AG04450 (cell line): ENCODE measurements at regions not wholly inside any gene's neighbourhood (a gene's known extent, or its start where the extent isn't known, plus 50 kb on each side); places are given as distances from the start of the nearest gene placed in this dataset.
A peak's percentile ranks its signal among the peaks of the same experiment; 100 is the strongest.
"Not testable (repeated sequence)": the region's sequence is repeated elsewhere in the genome, so short reads cannot be mapped to it uniquely, and the experiment has no call there.

ENCODE experiments used
- CTCF ChIA-PET: fragments of 300-600, 350-600 bp; formaldehyde crosslinking; extraction: SDS; loops from one replicate; lab custom pipeline; 2022; ENCODE audit warnings: antibody characterized with exemption, inconsistent platforms; lab: Charles Lee
- POLR2A ChIA-PET: fragments of 350-600 bp; formaldehyde crosslinking; extraction: SDS; loops from one replicate; lab custom pipeline; 2021; ENCODE audit warnings: antibody characterized with exemption, inconsistent platforms; lab: Yijun Ruan, JAX
- DNase-seq: peaks from one replicate; pipeline ENCODE4 v3.0.0-alpha.2; 2011; ENCODE audit warnings: low read depth, low spot score
- H3K27ac ChIP-seq: one replicate; pipeline ENCODE4 v1.5.1; 2012; ENCODE audit warnings: low read depth, low read length, control low read depth
- H3K27me3 ChIP-seq: one replicate; pipeline ENCODE4 v1.6.0; 2012; ENCODE audit warnings: low read length; ENCODE audit not compliant: control insufficient read depth, insufficient read depth
- H3K4me3 ChIP-seq: 2 replicates; pipeline ENCODE4 v1.5.1; 2011; ENCODE audit warnings: mild to moderate bottlenecking, low read depth, low read length, control low read depth
- H3K9me3 ChIP-seq: 2 replicates; pipeline ENCODE4 v1.5.1; 2012; ENCODE audit warnings: low read length; ENCODE audit not compliant: control insufficient read depth, insufficient read depth
- CTCF ChIP-seq: IDR thresholded peaks from 2 replicates; pipeline ENCODE4 v1.5.1; 2011; ENCODE audit warnings: low read depth, low read length, control low read depth, inconsistent platforms

GRCh38 chr10:130715686-130716670 is 579.8 kb downstream of the GLRX3 start:
- H3K27me3 ChIP-seq, result no peaks in the 10 kb centered on the region
- H3K4me3 ChIP-seq, result no peak overlapping the region
- peaks cover 70% of the 10 kb centered on the region for H3K9me3 ChIP-seq
- H3K27ac ChIP-seq, result peak overlapping the region; percentile 11
- ChIA-PET POLR2A (no interaction called here), CTCF (no interaction called here)
- TF ChIP-seq CTCF, result no peak
- DNase-seq, result no peak

DNA sequence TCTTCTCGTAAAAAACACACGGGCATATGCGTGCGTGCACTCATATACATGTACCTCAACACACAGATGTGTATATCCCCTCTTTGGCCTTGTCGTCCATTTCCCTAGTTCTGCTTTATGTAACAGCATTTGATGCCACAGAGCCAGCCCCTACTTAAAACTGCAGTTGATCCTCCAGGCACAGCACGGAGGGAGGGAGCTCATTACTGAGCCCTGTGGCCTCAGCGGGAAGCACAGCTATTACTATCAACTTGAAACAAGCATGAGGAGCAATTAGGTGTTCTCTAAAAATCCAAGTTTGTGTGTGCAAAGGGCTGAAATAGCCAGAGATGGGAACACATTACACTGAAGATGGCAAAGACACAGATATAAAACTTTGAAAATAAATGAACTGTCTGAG is 580.9 kb downstream of the GLRX3 start:
- Histone ChIP-seq H3K27me3 (no peaks in the 10 kb centered on the region), H3K27ac (no peak overlapping the region), H3K9me3 (peaks cover 70% of the 10 kb centered on the region), H3K4me3 (no peak overlapping the region)
- no peak for TF ChIP-seq CTCF
- POLR2A ChIA-PET, result no interaction called here
- no peak for DNase-seq
- CTCF ChIA-PET, result no interaction called here

DNA sequence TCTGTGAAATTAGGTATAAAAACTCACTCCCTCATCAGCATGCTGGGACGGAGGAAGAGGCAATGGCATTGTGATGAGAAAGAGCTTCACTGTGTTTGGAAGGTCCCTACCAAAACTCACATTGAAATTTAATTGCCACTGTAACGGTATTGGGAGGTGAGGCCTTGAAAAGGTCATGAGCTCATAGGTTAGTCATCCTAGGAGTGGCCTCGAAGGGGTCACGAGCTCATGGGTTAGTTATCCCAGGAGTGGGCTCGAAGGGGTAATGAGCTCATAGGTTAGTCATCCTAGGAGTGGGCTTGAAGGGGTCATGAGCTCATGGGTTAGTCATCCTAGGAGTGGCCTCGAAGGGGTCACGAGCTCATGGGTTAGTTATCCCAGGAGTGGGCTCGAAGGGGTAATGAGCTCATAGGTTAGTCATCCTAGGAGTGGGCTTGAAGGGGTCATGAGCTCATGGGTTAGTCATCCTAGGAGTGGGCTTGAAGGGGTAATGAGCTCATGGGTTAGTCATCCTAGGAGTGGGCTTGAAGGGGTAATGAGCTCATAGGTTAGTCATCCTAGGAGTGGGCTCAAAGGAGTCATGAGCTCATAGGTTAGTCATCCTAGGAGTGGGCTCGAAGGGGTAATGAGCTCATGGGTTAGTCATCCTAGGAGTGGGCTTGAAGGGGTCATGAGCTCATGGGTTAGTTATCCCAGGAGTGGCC is 582.7 kb downstream of the GLRX3 start:
- POLR2A ChIA-PET, H3K27me3 ChIP-seq, H3K4me3 ChIP-seq, CTCF ChIA-PET, H3K27ac ChIP-seq, DNase-seq: not testable (repeated sequence)
- H3K9me3 ChIP-seq, result peaks cover 68% of the 10 kb centered on the region

DNA sequence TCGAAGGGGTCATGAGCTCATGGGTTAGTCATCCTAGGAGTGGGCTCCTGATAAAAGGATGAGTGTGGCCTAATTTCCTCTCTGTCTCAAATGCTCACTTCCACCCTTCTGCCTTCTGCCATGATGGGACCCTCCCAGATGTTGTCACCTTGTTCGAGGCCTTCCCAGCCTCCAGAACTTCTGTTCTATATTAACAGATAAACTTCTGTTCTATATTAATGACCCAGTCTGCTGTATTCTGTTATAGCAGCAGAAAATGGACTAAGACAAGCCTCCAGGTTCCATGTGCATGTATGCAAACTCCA is 583.2 kb downstream of the GLRX3 start:
- ChIA-PET CTCF (no interaction called here), POLR2A (no interaction called here)
- H3K27ac ChIP-seq, result no peak overlapping the region
- no peak for TF ChIP-seq CTCF
- peaks cover 68% of the 10 kb centered on the region for H3K9me3 ChIP-seq
- DNase-seq, result no peak
- no peaks in the 10 kb centered on the region for H3K27me3 ChIP-seq
- H3K4me3 ChIP-seq, result no peak overlapping the region

DNA sequence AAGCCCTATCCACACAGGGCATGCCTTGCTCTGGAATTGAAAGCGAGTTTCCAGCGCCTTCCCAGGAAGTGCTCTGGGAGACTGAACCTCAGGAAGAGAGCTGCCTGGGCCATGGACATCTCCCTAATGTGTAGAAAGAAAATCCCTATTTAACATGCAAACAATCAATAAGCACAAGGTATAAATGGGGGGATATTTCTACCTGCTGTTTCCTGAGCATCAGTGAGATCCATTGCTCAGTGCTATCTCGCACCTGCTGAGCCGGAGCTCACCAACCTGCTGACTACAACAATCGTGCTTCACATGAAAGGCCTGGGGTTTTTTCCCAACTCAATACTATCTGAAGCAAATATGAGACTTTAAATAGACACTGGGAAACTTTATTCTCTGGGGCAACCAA is 584.0 kb downstream of the GLRX3 start:
- DNase-seq, result no peak
- TF ChIP-seq CTCF, result no peak
- ChIA-PET POLR2A (no interaction called here), CTCF (no interaction called here)
- H3K4me3 ChIP-seq, result no peak overlapping the region
- H3K27me3 ChIP-seq, result no peaks in the 10 kb centered on the region
- H3K27ac ChIP-seq, result no peak overlapping the region
- H3K9me3 ChIP-seq, result peaks cover 67% of the 10 kb centered on the region
